Suprapubic skin (tissue), 4 donors: ENCODE measurements at regions not wholly inside any gene's neighbourhood (a gene's known extent, or its start where the extent isn't known, plus 50 kb on each side); places are given as distances from the start of the nearest gene placed in this dataset.

Source experiments
- CTCF ChIP-seq, 2 donors: fragments of 200-600 bp in 1 of 2; fragments of 450-650 bp in 1 of 2; sonication (generic) in 1 of 2; IDR thresholded peaks; one replicate each; pipeline ENCODE4 v1.5.1; 2016 to 2019; ENCODE audit warnings: antibody characterized with exemption in 2 of 2, mild to moderate bottlenecking in 1 of 2, moderate library complexity in 1 of 2
- EP300 ChIP-seq: sonication (generic); formaldehyde crosslinking; IDR thresholded peaks from one replicate; pipeline ENCODE4 v1.6.1; 2017; ENCODE audit warnings: antibody characterized with exemption
- POLR2A ChIP-seq, 2 donors: fragments of 450-650 bp; IDR thresholded peaks; one replicate each; pipeline ENCODE4 v1.6.1; 2017; ENCODE audit warnings: antibody characterized with exemption in 2 of 2, mild to moderate bottlenecking in 2 of 2, moderate library complexity in 2 of 2
- POLR2AphosphoS5 ChIP-seq, 3 donors: sonication (generic); formaldehyde crosslinking; IDR thresholded peaks; one replicate each; pipeline ENCODE4 v1.6.1; 2017; ENCODE audit warnings: antibody characterized with exemption in 3 of 3

- no peak for TF ChIP-seq CTCF (IDR thresholded peaks at IDR 0.05)
- TF ChIP-seq EP300 = no peak
- no peak for TF ChIP-seq POLR2A (IDR thresholded peaks at IDR 0.05)
- no peak for TF ChIP-seq POLR2AphosphoS5 (IDR thresholded peaks at IDR 0.05)
These were observed 297.9 kb downstream of the NDFIP2 start for GRCh38 chr13:79778741-79779460.
